Right cardiac atrium (tissue), 5 donors: ENCODE measurements at regions not wholly inside any gene's neighbourhood (a gene's known extent, or its start where the extent isn't known, plus 50 kb on each side); places are given as distances from the start of the nearest gene placed in this dataset.
A peak's percentile ranks its signal among the peaks of the same experiment; 100 is the strongest.

ENCODE experiments used
- ATAC-seq, 2 donors: fragments of 200-7000 bp; cut with Tn5 transposase; one replicate each; pipeline versions ENCODE4 v1.8.0 to v1.9.1; 2020; ENCODE audit warnings: moderate library complexity in 2 of 2, mild to moderate bottlenecking in 1 of 2
- DNase-seq, 3 donors: peaks; one replicate each; pipeline ENCODE4 v3.0.0-alpha.2; 2020
- H3K27ac ChIP-seq: one replicate; pipeline ENCODE4 v1.5.1; 2013; ENCODE audit warnings: mild to moderate bottlenecking, low read length, control low read depth, moderate library complexity
- H3K27me3 ChIP-seq: one replicate; pipeline ENCODE4 v1.6.1; 2013; ENCODE audit not compliant: control insufficient read depth, insufficient read depth
- H3K4me1 ChIP-seq: one replicate; pipeline ENCODE4 v1.6.1; 2013; ENCODE audit warnings: low read length; ENCODE audit not compliant: control insufficient read depth, insufficient read depth
- H3K4me3 ChIP-seq: one replicate; pipeline ENCODE4 v1.5.1; 2013; ENCODE audit warnings: low read length, control low read depth
- H3K9me3 ChIP-seq: one replicate; pipeline ENCODE4 v1.6.1; 2013; ENCODE audit warnings: low read length; ENCODE audit not compliant: control insufficient read depth
- WGBS: extraction: QIAGEN DNeasy Blood & Tissue Kit; methylation state at CpG from one replicate; pipeline ENCODE4 v1.1.7; 2013; 5-methylcytosine and 5-hydroxymethylcytosine counted together
- intact Hi-C, 4 donors: fragments of 100-400 bp; cut with DNase I; formaldehyde crosslinking; loops; one replicate each; pipeline versions ENCODE4 v1.11.0 to v1.14.0; 2022 to 2023
- donor health status: healthy with polysubstance abuse.
- donor health status: DM: no; HTN: yes; CAD: no.
- donor health status: DM: no; HTN: no; CAD: no.
- donor health status: DM: no; HTN: yes; CAD: no; lungs with severe emphysema.
- donor health status: DM: yes; HTN: yes; CAD: no.

DNA sequence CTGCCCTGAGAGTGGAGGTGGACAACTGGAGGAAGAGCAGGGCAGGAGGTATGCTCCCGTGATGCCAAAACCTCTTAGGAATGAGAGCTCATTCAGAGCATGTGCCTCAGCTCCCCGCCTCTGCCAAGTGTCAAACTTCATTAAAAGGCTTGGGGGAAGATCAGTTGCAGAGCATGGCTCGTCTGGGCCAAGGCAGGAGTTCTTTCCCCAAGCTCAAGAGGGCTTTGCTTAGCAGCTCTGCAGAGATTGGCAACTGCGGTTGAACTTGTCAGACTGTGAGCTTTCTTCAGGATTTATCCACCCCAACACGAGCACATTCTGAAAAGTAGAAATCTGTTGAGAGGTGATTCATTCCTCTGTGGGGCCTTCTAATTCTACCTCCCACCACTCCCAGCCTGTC lies 248.1 kb downstream of the HS3ST3A1 start:
- ATAC-seq: peak in 1 of 2 donors; percentile 36
- WGBS: 31% methylated on average over 5 of the region's 5 CpGs

DNA sequence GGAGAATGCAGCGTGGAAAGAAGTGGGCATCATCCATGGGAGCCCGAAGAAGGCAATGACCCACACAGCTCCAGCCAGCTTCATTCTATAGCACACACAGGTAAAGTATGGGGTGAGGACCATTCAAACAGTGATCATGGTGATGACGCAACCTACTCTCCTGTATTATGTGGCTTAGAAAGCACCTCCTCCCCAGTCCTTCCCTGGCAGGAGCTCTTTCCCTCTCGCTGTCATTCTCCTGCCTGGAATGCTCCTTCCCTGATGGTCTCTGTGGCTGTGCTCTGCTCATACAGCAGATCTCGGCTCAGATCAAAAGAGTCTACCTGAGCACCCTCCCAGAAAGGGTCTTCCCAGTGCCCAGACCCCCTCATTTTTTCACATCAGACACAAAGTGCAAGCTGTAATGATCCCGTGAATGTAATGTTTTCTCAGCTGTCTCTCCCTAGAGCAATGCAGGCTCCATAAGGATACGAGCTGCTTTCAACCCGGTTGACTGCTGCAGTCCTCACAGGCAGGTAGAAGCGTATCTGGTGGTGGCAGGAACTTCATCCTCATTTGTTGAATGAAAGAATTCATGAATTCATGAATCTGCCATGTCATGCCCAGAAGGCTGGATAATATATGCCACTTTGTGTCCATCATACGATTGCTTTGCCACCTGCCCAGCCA lies 248.8 kb downstream of the HS3ST3A1 start:
- H3K4me3 ChIP-seq: no peak overlapping the region
- intact Hi-C loops: no loop called here
- no peaks in the 10 kb centered on the region for H3K27me3 ChIP-seq
- H3K4me1 ChIP-seq: no peaks in the 10 kb centered on the region
- no peak overlapping the region for H3K27ac ChIP-seq
- no peak for ATAC-seq
- WGBS: 79% methylated on average over 10 of the region's 10 CpGs
- H3K9me3 ChIP-seq: no peaks in the 10 kb centered on the region
- no peak for DNase-seq

More for the DNA sequence above, 248.1 kb downstream of the HS3ST3A1 start:
- no peak overlapping the region for H3K27ac ChIP-seq
- H3K27me3 ChIP-seq: no peaks in the 10 kb centered on the region
- no peaks in the 10 kb centered on the region for H3K4me1 ChIP-seq
- no peaks in the 10 kb centered on the region for H3K9me3 ChIP-seq
- intact Hi-C loops: no loop called here
- peak in 1 of 3 donors; percentile 45 for DNase-seq
- H3K4me3 ChIP-seq: no peak overlapping the region

DNA sequence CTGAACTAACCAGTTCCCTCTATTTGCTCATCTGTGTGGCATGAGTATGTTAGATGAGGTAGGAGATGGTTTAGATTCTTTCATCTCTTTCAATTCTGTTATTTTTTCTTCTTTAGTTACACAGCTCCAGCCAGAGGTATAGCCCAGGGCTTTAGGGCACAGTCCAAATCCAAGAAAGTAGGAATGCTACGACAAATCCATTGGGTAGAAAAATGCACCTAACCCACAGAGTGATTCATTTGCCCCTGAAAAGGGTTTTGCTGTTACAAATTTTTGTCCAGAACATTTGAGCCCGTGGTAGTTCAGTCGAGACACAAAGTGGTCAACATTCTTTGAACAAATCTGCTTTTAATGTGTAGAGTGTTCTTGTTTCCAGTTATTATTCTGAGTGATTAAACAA lies 250.7 kb downstream of the HS3ST3A1 start:
- H3K27ac ChIP-seq: no peak overlapping the region
- no peaks in the 10 kb centered on the region for H3K9me3 ChIP-seq
- DNase-seq (no peak), ATAC-seq (no peak)
- intact Hi-C loops: no loop called here
- no peak overlapping the region for H3K4me3 ChIP-seq
- no peaks in the 10 kb centered on the region for H3K27me3 ChIP-seq
- 72% methylated on average over 3 of the region's 3 CpGs for WGBS
- H3K4me1 ChIP-seq: no peaks in the 10 kb centered on the region

DNA sequence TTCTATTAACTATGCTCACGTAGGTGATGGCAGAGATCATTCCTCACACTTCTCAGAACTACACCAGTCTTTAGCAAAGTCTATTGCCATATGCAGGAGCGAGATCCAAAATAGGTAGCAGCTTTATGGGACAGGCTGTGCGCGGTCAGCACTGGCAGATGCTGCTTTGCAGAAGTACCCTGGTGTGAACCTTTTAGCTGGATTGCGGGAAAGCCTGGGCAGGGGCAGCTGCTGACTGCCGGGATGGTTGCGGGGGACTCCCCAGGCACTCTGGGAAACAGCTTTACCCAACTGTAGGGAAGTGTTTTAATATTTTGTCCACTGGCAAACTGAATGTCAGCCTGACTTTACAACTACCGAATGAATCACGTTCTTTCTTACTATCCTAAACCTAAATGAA lies 251.3 kb downstream of the HS3ST3A1 start:
- no peaks in the 10 kb centered on the region for H3K9me3 ChIP-seq
- DNase-seq (no peak), ATAC-seq (no peak)
- no peak overlapping the region for H3K4me3 ChIP-seq
- WGBS: 88% methylated on average over 9 of the region's 9 CpGs
- no peaks in the 10 kb centered on the region for H3K27me3 ChIP-seq
- intact Hi-C loops: no loop called here
- no peak overlapping the region for H3K27ac ChIP-seq
- no peaks in the 10 kb centered on the region for H3K4me1 ChIP-seq

DNA sequence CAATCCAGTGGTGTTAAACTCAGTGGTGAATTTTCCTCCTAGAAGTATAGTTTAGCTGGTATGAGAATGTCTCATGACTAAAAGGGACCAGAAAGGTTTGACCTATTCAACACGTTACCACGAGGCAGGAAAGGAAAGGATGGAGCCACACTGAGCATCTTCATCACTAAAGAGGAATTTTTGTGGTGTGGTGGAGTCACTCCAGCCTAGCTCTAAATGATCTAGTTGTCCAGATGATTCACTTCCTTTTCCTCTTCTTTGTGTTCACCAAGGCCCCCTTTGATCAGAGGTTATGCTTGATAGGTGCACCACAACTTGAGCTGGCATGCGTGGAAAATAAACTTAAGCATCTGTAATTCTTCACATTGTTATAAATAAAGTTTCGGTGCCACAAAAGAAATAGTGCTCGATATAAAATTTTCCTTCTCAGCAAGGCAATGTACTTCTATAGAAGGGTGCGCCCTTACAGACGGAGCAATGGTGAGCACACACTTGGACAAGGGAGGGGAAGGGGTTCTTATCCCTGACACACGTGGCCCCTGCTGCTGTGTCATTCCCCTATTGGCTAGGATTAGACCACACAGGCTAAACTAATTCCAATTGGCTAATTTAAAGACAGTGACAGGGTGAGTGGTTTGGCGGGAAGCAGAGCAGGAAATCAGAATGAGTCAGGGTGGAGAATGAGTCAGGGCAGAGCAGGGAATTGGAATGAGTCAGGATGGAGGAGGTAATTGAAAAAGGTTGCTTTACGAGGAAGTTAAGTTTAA lies 254.6 kb downstream of the HS3ST3A1 start:
- intact Hi-C loops: loop anchor here in 1 of 4 donors (10.0 kb wide), 1 partner anchor 248 kb away; no protein-coding TSS in a partner anchor
- Histone ChIP-seq H3K27ac (no peak overlapping the region), H3K9me3 (no peaks in the 10 kb centered on the region), H3K4me1 (no peaks in the 10 kb centered on the region), H3K27me3 (no peaks in the 10 kb centered on the region), H3K4me3 (no peak overlapping the region)
- WGBS: 78% methylated on average over 10 of the region's 10 CpGs
- DNase-seq (no peak), ATAC-seq (no peak)

DNA sequence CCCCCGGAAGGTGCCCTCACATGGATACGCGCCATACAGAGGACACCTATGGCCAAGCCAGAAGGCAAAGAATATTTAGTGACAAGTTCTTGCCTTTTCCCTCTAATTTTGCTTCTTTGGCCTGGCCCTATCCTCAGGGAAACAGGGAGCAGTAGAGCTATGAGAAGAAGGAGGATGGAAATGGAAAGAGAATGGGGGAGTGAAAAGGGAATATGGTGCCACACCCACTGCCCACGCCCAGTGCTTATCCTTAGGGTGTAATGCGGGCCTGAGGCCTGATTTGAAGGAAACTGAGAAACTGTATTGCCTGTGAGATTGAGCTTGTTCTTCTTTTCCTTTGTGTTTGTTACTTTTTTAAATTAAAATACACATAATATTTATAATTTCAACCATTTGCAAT lies 255.1 kb downstream of the HS3ST3A1 start:
- Histone ChIP-seq H3K27me3 (no peaks in the 10 kb centered on the region), H3K9me3 (no peaks in the 10 kb centered on the region), H3K4me3 (no peak overlapping the region), H3K4me1 (no peaks in the 10 kb centered on the region), H3K27ac (no peak overlapping the region)
- no peak for DNase-seq
- ATAC-seq: no peak
- intact Hi-C loops: loop anchor here in 1 of 4 donors (10.0 kb wide), 1 partner anchor 248 kb away; no protein-coding TSS in a partner anchor
- 93% methylated on average over 5 of the region's 5 CpGs for WGBS

DNA sequence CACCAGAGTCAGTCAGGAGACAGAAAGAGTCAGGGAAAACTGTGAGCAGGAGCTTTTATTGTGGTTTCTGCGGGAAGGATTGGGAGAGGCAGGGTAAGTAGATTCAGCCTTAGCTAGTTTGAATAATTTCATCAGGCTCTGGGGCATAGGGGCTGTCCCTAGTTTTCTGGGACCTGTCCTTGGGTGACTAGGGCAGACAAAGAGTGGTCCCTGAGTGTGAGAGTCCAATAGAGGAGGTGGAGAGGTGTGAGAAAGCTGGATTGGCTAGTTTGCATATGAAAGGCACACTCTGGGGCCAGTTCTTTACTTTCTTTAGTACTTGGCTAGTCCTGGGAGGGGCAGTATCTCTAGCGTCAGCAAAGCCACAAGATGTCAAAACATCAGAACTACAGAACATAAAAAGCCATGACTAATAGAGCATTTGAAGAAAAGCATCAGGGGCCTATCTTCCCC lies 255.6 kb downstream of the HS3ST3A1 start:
- WGBS: 67% methylated on average over 2 of the region's 2 CpGs
- no peak for DNase-seq
- H3K9me3 ChIP-seq: no peaks in the 10 kb centered on the region
- H3K4me3 ChIP-seq: no peak overlapping the region
- intact Hi-C loops: loop anchor here in 1 of 4 donors (10.0 kb wide), 1 partner anchor 249 kb away; no protein-coding TSS in a partner anchor
- no peak overlapping the region for H3K27ac ChIP-seq
- H3K4me1 ChIP-seq: no peaks in the 10 kb centered on the region
- ATAC-seq: no peak
- no peaks in the 10 kb centered on the region for H3K27me3 ChIP-seq

DNA sequence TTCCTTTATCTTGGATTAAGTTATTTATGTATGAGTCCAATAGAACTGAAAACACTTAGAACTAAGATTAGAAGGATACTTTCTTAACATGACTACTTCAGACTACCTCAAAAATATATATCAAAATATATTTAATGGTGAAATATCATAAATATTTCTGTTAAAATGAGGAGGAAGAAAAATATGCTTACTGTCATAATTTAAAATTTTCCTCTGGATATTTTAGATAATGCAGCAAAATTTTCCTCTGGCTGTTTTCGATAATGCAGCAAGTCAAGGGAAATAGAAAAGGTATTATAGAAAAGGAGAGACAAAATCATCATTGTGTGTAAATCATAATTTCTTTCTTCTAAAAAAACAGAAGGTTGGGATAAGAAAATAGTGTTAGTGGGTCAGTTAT lies 263.3 kb downstream of the HS3ST3A1 start:
- peak overlapping the region; percentile 59 for H3K4me3 ChIP-seq
- no peaks in the 10 kb centered on the region for H3K27me3 ChIP-seq
- WGBS: 89% methylated on average over 1 of the region's 1 CpG
- no peak for DNase-seq
- intact Hi-C loops: loop anchor here in 2 of 4 donors (5.0 to 10.0 kb wide), 2 partner anchors 254 to 966 kb away; partner anchors contain the start of gene HS3ST3B1 (in 2 of the 2)
- no peaks in the 10 kb centered on the region for H3K4me1 ChIP-seq
- H3K9me3 ChIP-seq: no peaks in the 10 kb centered on the region
- ATAC-seq: no peak
- no peak overlapping the region for H3K27ac ChIP-seq

DNA sequence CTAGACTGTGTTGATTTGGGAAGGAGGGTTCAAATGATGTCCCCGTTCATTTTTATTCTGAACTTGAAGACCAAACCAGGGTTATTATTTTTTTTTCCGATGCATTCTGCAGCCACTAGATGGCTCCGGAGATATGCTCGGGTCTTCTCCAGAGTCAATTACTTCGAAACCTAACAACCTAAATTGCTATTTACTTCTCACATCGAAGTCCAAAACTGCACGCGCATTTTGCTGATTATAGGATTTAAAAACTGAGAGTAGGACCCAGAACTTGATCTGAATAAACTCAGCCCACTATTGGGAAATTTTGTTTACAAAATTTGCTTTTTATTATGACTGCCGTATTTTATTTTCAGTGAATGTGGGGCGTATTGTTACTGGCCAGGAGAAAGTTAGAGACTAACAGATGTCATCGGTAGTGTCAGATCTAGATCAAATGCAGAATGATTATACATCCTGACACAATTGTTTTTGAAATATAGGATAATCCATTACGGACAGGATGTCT lies 263.8 kb downstream of the HS3ST3A1 start:
- no peak for ATAC-seq

DNA sequence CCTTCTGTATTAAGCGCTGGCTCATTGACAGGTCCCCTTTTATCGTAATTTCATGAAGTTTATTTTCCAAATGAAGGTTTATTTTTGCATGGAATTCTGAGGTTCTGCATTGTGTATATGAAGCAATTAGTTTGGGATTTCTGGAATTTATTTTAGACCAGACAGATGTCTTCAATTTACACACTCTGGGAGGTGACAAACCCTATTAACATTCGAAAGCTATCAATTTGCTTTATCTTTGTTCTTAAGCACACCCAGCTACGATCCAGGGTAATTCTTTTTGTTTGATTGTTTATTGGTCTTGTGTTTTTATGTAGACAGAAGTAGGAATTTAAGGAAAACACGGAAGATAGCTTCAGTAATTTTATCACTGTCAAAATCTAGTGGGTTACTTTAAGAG lies 264.6 kb downstream of the HS3ST3A1 start:
- no peak overlapping the region for H3K4me3 ChIP-seq
- 44% methylated on average over 5 of the region's 5 CpGs for WGBS
- H3K4me1 ChIP-seq: no peaks in the 10 kb centered on the region
- DNase-seq (no peak), ATAC-seq (no peak)
- H3K9me3 ChIP-seq: no peaks in the 10 kb centered on the region
- H3K27ac ChIP-seq: no peak overlapping the region
- intact Hi-C loops: loop anchor here in 2 of 4 donors (5.0 to 10.0 kb wide), 2 partner anchors 255 to 968 kb away; partner anchors contain the start of gene HS3ST3B1 (in 2 of the 2)
- H3K27me3 ChIP-seq: no peaks in the 10 kb centered on the region

More for the DNA sequence above, 263.8 kb downstream of the HS3ST3A1 start:
- 3% methylated on average over 12 of the region's 12 CpGs for WGBS
- Histone ChIP-seq H3K4me3 (peak overlapping the region; percentile 59), H3K27me3 (no peaks in the 10 kb centered on the region), H3K9me3 (no peaks in the 10 kb centered on the region), H3K4me1 (no peaks in the 10 kb centered on the region), H3K27ac (no peak overlapping the region)
- DNase-seq: no peak
- intact Hi-C loops: loop anchor here in 2 of 4 donors (5.0 to 10.0 kb wide), 2 partner anchors 254 to 967 kb away; partner anchors contain the start of gene HS3ST3B1 (in 2 of the 2)

DNA sequence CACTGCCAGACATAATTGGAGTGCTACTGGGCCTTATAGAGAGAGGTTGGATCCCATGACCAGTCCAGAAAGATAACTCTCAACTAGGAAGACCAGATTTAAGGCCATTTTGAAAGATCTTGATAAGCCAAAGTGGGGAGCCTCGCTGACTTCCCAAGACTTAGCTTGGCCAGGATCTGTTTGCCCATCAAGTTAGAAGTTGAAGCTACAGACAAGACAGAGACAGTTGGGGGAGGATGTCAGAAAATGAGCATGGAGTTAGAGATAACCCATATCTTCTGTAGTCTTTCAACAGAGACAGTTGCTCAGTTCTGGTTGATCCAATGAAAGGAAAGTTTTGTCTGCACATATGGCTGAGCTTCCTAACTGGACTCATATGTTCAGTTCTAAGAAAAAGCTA lies 267.4 kb downstream of the HS3ST3A1 start:
- H3K27ac ChIP-seq: no peak overlapping the region
- no peaks in the 10 kb centered on the region for H3K27me3 ChIP-seq
- H3K4me1 ChIP-seq: no peaks in the 10 kb centered on the region
- intact Hi-C loops: loop anchor here in 2 of 4 donors (10.0 kb wide), 1 partner anchor 970 kb away; the partner anchor contains the start of gene HS3ST3B1 (in 2 of the 2)
- ATAC-seq: no peak
- no peak overlapping the region for H3K4me3 ChIP-seq
- no peak for DNase-seq
- 82% methylated on average over 1 of the region's 1 CpG for WGBS
- H3K9me3 ChIP-seq: no peaks in the 10 kb centered on the region
